OCI-LY1 (cell line): ENCODE measurements at regions not wholly inside any gene's neighbourhood (a gene's known extent, or its start where the extent isn't known, plus 50 kb on each side); places are given as distances from the start of the nearest gene placed in this dataset.

Source experiments
- H2AFZ ChIP-seq: fragments of 200-600 bp; sonication (generic), shearing (Covaris generic); 2 replicates; pipeline ENCODE4 v1.6.0; 2014; ENCODE audit warnings: antibody characterized with exemption, mild to moderate bottlenecking, low read length
- H3F3A ChIP-seq: fragments of 200-600 bp; sonication (generic), shearing (Covaris generic); 2 replicates; pipeline ENCODE4 v1.6.0; 2014; ENCODE audit warnings: mild to moderate bottlenecking, antibody characterized with exemption, low read length, moderate library complexity; ENCODE audit not compliant: insufficient read depth
- H3K27ac ChIP-seq: fragments of 200-600 bp; sonication (generic); 2 replicates; pipeline ENCODE4 v1.5.1; 2014; ENCODE audit warnings: low read length, mixed run types, mild to moderate bottlenecking, low read depth; ENCODE audit not compliant: poor library complexity, severe bottlenecking
- H3K27me3 ChIP-seq: fragments of 200-600 bp; sonication (generic); 2 replicates; pipeline ENCODE4 v1.6.0; 2014; ENCODE audit warnings: antibody characterized with exemption, mild to moderate bottlenecking, low read length, moderate library complexity; ENCODE audit not compliant: insufficient read depth
- H3K36me3 ChIP-seq: fragments of 200-600 bp; sonication (generic); 2 replicates; pipeline ENCODE4 v1.6.1; 2014; ENCODE audit warnings: mild to moderate bottlenecking, antibody characterized with exemption, low read length, moderate library complexity, mixed read lengths; ENCODE audit not compliant: insufficient read depth
- H3K4me1 ChIP-seq: fragments of 200-600 bp; sonication (generic); 2 replicates; pipeline ENCODE4 v1.5.1; 2014; ENCODE audit warnings: mild to moderate bottlenecking, low read length, moderate library complexity; ENCODE audit not compliant: insufficient read depth, severe bottlenecking
- H3K4me2 ChIP-seq: fragments of 200-600 bp; sonication (generic), shearing (Covaris generic); 2 replicates; pipeline ENCODE4 v1.6.1; 2014; ENCODE audit warnings: low read length
- H3K4me3 ChIP-seq: fragments of 200-600 bp; sonication (generic); 2 replicates; pipeline ENCODE4 v1.5.1; 2014; ENCODE audit warnings: low read length, low read depth, mild to moderate bottlenecking, mixed read lengths; ENCODE audit not compliant: poor library complexity, severe bottlenecking
- H3K79me2 ChIP-seq: fragments of 200-600 bp; shearing (Covaris generic); 2 replicates; pipeline ENCODE4 v1.6.1; 2016; ENCODE audit warnings: mixed run types, low read length, mixed read lengths; ENCODE audit not compliant: insufficient read depth
- H3K9ac ChIP-seq: fragments of 200-600 bp; sonication (generic), shearing (Covaris generic); 2 replicates; pipeline ENCODE4 v1.6.1; 2014; ENCODE audit warnings: mild to moderate bottlenecking, low read length, mixed read lengths
- H3K9me2 ChIP-seq: fragments of 200-600 bp; sonication (generic), shearing (Covaris generic); 2 replicates; pipeline ENCODE4 v1.6.1; 2014; ENCODE audit warnings: low read depth, mild to moderate bottlenecking, low read length, mixed read lengths
- H3K9me3 ChIP-seq: fragments of 200-600 bp; shearing (Covaris generic); 2 replicates; pipeline ENCODE4 v1.6.1; 2014; ENCODE audit warnings: low read length, mixed read lengths
- H4K20me1 ChIP-seq: fragments of 200-600 bp; sonication (generic), shearing (Covaris generic); 2 replicates; pipeline ENCODE4 v1.6.0; 2016; ENCODE audit warnings: mild to moderate bottlenecking, low read length; ENCODE audit not compliant: insufficient read depth
- CTCF ChIP-seq: fragments of 200-600 bp; sonication (generic), shearing (Covaris generic); IDR thresholded peaks from 2 replicates; pipeline ENCODE4 v1.5.1; 2017; ENCODE audit warnings: mild to moderate bottlenecking, antibody characterized with exemption, low read length, moderate library complexity, mixed read lengths
- EZH2 ChIP-seq: fragments of 200-600 bp; sonication (generic), shearing (Covaris generic); IDR thresholded peaks from 2 replicates; pipeline ENCODE4 v1.8.0; 2017; ENCODE audit warnings: borderline replicate concordance, mixed run types, mild to moderate bottlenecking, antibody characterized with exemption, low read length, moderate library complexity, mixed read lengths

- H3K4me3 ChIP-seq: no peak overlapping the region
- TF ChIP-seq EZH2 (no peak), CTCF (no peak)
- H3K9me3 ChIP-seq: no peaks in the 10 kb centered on the region
- no peaks in the 10 kb centered on the region for H3K27me3 ChIP-seq
- H2AFZ ChIP-seq: no peak overlapping the region
- H3K9ac ChIP-seq: no peak overlapping the region
- no peaks in the 10 kb centered on the region for H3K36me3 ChIP-seq
- H3F3A ChIP-seq: no peaks in the 10 kb centered on the region
- H4K20me1 ChIP-seq: no peaks in the 10 kb centered on the region
- H3K4me2 ChIP-seq: peak overlapping the region; percentile 40
- no peaks in the 10 kb centered on the region for H3K9me2 ChIP-seq
- no peaks in the 10 kb centered on the region for H3K79me2 ChIP-seq
- peaks cover 29% of the 10 kb centered on the region for H3K4me1 ChIP-seq
- peak overlapping the region; percentile 60 for H3K27ac ChIP-seq
Observed at GRCh38 chr4:134388351-134388750, 186.8 kb upstream of the PABPC4L start.

DNA sequence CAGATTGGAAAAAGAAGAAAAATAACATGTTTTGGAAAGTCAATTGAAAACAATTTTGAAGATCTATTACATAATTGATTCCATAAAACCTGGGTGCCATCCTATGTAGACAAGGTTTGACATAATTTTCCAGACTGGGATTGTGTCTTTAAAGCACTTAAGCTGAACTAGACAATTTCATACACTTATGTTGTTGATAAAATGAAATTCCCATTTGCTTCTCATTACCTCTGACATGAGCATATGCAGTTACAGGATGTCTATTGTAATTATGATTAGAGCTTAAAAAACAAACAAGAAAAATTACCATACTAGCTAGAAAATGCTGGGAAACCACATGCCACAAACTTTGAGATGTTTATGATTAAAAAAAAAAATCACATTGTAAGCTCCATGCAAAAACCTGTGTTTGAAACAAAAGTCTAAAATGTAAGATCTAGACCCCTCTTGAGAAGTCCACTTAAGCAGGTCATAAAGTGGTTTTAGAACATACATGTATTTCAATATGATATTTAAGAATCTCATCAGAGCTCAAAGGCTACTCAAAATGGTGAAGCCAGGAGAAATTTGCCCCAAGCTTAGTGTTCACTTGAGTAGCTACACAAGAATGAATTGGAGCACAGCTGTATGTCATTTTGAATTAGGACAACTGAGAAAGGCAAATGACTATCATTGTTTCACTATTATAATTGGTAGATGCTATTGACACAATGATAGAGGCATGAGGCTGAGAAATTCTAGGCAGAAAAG, 181.1 kb upstream of the PABPC4L start:
- Histone ChIP-seq H2AFZ (peak overlapping the region; percentile 88; the same call in 1 of the 2 replicates), H3F3A (no peaks in the 10 kb centered on the region)

GRCh38 chr4:134375775-134376174, 174.2 kb upstream of the PABPC4L start:
- Histone ChIP-seq H3K4me2 (no peak overlapping the region; the same call in 1 of the 2 replicates), H2AFZ (no peak overlapping the region; the same call in 1 of the 2 replicates), H3K4me1 (peaks cover 21% of the 10 kb centered on the region), H3K27ac (no peak overlapping the region), H3K79me2 (no peaks in the 10 kb centered on the region), H3K4me3 (no peak overlapping the region), H3K27me3 (no peaks in the 10 kb centered on the region), H3F3A (no peaks in the 10 kb centered on the region), H3K9me3 (no peaks in the 10 kb centered on the region), H3K9ac (no peak overlapping the region), H4K20me1 (no peaks in the 10 kb centered on the region), H3K9me2 (no peaks in the 10 kb centered on the region), H3K36me3 (no peaks in the 10 kb centered on the region)
- TF ChIP-seq EZH2: no peak
- TF ChIP-seq CTCF: no peak

More for the DNA sequence above, 181.1 kb upstream of the PABPC4L start:
- Histone ChIP-seq H3K27me3 (no peaks in the 10 kb centered on the region), H3K36me3 (no peaks in the 10 kb centered on the region), H3K9ac (no peak overlapping the region; the same call in 1 of the 2 replicates), H4K20me1 (no peaks in the 10 kb centered on the region), H3K9me2 (no peaks in the 10 kb centered on the region), H3K9me3 (no peaks in the 10 kb centered on the region), H3K4me1 (peaks cover 47% of the 10 kb centered on the region), H3K79me2 (no peaks in the 10 kb centered on the region), H3K4me2 (peak overlapping the region; percentile 61), H3K4me3 (peak overlapping the region; percentile 49), H3K27ac (peak overlapping the region; percentile 66)
- TF ChIP-seq EZH2 (no peak), CTCF (no peak)
